ENCODE measurements at regions not wholly inside any gene's neighbourhood (a gene's known extent, or its start where the extent isn't known, plus 50 kb on each side); places are given as distances from the start of the nearest gene placed in this dataset.

DNA sequence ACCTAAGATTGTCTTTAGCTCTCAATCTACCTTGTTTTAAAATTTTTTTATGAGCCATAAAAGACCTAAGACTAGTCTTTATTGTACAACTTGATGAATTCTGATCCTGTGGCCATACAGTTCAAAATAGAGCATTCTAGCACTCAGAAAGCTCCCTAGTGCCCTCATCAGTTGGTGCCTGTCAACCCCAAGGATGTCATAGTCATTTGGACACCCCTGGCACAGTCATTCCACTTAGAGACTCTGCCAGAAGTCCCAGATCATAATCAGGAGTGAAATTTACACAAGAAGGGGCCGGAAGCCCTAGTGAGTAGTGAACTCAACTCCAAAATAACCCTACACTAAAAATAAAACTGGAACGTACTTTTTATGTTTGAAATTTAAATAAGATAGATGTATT, 80.0 kb upstream of the INSIG1 start:
- no peak for DNase-seq

DNA sequence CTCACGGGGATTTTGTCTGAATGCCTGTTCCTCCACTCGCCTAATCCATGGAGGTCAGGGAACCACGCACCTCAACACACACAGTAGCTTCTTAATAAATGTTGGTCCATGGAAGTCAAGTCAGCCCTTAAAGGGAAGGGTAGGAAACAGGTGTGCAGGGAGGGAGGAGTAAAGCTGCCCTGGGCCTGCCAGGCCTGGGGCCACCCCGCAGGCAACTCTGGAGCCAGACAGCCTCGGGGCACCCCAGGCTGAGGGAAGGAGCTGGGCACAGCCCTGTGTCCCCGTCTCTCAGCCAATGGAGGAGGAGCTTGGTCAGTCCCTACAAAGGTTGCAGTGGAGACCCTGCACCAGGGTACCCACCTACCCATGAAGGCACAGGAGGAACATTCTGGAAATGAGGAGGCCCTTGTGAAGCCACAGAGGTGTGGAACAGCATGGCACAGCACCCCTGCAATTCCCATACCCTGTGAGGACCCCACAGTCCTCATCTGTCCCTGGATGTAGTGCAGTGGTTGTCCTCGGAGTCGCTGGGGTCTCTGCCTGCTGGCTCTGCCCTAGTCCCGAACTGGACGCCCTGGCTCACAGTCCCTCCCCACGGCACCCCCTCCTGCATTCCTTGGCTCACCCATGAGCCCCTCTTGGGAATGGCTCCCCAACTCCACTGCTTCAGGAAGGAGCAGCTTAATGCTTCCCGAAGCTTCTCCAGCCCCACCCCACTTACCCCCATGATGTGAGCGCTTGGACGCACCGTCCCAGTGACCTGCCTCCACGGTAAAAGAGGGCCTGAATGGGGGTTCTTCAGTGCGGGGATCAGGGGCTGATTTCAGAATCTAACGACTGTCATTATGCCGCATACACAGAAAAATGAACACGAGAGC, 79.2 kb upstream of the INSIG1 start:
- DNase-seq = no peak

DNA sequence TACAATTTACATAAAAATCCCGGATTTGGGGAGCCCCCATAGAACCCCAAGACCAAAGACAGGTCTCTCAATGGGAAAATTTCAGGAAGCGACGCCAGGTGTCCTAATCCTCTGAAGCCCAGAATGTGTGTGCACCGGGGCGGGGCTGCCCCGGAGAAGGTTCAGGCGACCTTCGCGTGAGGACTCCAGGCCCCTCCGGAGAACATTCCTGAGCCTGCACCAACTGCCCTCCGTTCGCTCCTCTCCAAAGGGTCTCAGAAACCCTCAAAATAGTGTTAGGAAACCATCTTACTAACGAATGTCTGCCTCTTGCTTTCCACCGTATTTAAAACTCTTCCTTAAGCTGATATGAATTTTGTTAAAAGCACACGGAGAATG, 78.5 kb upstream of the INSIG1 start:
- no peak for DNase-seq

DNA sequence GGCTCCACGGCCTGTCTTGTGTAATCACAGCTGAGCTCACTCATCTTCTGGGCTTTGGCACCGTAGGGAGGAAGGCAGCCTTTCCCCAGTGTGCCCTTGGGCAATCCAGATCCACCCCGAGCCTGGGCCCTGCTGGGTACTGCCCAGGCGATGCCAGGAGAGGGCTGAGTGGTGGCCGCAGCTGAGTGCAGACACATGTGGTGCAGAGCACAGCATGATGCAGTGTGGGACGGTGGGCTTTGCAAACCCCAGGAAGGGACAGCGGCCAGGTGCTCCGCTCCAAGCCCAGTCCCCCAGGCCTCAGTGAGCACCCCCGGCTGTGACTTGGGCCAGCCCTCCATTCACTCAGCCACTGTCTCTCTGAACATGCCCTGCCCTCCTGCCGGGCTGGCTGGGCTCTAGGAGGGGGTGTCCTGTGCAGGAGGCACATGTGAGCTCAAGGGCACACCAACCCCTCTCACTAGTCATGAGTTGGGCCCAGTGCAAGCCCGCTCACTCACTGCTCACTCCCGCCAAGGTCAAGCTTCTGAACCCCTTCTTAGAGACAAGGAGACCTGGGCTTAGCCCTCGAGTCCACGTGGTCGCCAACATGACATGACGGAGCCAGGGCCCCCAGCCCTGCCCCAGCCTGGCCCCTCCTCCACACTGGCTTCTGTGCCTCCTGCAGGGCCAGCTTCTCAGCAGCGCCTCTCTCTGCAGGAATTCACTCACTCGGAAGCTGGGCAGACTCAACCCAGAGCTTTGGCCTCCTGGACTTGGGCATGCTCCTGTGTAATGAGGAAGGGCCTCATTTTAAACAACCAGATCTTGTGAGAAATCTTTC, 77.5 kb upstream of the INSIG1 start:
- no peak for DNase-seq

DNA sequence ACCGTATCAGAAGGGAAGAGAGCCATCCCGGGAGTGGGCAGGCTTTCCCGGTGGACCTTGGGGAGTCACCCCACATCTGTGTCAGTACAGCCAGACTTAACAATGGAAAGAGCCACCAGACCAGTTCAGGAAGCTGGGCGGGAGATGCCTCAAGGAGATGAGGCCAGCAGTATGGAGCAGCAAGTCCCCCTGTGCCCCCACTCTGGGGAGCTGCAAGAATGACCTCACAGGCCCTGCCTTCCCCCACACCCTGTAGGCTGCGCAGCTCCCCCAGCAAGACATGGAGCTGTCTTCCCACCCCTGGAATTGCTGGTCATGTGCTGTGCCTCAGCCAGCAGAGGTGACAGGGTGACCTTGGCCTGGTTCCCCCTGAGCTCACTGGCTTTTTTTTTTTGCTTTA, 76.8 kb upstream of the INSIG1 start:
- DNase-seq = no peak

DNA sequence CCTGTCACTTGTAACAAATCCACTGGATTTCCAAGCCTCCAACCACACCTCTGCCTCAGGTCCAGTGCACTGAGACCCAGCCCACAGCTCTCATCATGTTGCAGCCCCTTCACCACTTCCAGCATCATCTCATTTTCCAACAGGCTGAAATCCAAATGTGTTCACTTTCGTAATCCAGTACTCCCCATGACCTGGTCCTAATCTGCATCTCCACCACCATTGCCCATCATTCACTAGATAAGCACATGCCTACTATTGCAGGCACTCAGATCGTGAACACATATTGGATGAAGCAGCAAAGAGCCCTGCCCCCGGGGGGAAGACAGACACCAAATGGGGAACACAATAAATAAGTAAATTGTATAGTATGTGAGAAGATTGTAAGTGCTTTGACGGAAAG, 76.1 kb upstream of the INSIG1 start:
- DNase-seq = no peak

DNA sequence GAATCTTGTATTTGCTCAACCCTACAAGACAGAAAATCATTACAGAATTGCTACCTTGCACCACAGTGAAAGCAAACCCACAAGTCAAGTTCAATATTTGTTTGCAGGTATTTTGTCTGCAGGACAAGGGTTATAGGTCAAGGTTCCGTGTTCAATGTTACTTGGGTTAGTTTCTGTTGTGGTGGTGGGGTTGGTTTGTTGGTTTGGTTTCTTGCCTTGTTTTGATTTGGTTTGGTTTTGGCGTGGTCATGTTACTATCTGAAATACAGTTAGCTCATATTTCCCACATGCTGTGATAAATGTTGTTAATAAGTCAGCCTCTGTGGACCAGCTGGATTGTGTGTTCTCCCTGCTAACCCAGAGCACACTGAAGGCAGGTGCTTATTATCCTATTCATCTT, 75.6 kb upstream of the INSIG1 start:
- DNase-seq = no peak

DNA sequence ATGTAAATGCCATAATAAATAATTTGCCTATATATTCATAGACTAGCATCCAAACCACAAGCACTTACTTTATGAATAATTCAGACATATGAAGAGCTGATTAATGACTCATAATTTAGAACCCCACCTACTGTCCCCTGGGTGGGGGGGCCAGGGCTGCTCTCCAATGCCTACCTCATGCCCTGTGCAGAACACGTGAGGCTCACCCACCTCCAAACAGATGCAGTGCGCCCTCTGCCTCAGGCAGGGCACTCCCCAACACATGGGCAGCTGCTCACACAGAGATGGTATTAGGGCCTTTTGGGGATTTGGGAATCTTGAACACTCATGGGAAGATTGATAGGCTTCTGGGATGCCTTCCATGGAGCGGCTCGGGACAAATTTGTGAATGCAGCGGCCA, 75.1 kb upstream of the INSIG1 start:
- no peak for DNase-seq

DNA sequence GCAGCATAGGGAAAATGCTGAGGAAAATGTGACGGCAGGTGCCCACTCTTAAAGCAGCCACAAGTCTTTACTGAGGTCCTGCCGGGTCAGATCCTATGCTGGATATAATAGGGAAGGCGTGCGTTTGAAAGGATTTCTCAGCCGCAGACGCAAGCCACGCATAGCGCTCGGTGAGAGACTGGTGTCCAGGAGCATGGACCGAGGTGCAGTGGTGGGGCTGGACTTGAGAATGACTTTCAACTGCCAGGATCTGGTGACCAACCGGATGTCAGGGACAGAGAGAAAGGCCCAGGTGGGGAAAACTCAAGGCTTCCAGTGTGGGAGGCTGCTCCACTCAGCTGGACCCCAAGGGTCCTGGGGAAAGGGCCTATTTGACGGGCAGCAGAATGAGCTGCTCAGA, 74.7 kb upstream of the INSIG1 start:
- DNase-seq = no peak

DNA sequence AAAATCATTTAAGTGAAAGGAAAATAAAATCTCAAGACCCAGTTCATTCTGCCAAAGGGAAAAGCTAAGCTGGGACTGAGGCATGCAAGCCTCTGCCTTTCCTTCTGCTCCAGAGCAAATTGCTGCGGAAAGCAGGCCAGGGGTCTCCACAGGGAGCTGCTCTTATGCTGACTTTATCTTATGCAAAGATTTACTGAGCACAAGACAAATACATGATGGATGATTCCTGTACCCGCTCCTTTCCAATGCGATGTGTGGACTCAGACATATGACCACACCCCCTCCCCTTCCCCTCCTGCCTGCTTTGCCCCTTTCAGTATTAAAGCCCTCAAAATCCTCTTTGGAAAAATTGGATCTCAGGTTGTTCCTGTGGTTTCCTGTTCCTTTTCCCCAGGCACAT, 74.2 kb upstream of the INSIG1 start:
- DNase-seq = no peak

DNA sequence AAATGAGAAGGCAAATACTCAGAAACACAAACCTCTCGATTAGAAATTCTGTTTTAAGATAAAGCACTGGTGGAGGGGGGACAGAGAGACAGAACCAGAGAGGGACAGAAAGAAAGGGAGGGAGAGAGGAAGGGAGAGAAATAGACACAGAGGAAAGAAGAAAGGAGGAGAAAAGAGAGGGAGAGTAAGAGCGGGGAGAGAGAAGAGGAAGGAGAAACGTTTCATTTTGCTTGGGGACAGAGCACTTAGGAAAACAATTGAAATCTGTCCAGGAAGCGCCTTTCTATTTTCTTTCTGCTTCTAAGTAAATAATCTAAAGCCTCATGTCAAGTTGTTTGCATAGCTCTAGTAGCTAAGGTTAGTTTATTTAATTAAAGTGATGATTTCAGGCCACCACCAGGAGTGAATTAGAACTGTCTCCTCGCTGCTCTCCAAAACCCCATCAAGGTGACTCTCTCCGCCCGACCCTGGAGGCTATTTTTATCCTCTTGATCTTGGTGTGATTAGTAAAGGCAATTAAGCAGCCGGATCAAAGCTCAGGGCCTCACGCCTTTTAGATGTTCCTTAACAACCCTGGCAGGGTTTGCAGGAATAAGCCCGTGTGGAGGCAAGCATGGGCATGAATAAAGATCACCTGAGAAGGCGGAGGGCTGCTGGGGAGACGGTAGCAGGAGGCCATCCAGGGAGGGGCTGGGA, 73.4 kb upstream of the INSIG1 start:
- DNase-seq = no peak

DNA sequence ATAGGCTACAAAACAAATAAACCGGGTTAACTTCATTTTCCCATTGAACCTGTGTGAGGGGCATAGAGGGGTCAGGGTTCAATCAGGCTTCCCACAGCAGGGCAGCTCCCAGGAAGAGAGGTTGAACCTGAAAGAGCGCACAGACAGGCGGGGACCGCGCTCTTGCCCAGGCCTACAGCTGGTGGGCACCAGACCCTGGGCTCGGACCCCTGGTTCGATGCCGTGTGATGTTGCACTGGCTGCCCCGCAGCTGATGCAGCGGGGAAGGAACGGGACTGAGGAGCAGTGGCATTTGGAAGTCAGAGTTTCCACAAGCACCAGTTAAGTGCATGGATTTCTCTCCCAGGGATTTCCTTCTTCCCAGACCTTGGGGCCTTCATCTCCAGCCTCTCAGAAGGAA, 72.6 kb upstream of the INSIG1 start:
- no peak for DNase-seq

DNA sequence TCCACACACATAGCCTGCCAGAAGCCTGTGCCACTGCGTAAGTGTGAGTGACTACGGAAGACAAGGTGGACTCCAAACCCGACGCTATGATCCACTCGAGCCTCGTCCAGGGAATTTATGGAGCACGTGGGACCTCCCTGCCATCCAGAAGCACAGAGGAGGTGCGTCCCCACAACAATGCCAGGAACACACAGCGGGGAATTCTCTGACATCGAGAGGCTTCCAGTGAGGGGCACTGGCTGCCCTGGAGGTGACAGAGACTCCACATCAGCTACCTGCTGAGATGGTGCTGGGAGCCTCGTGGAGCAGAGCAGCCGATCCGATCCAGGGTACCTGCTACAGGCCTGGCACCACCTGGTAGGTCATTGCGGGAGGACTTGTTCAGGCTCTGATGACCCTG, 72.2 kb upstream of the INSIG1 start:
- no peak for DNase-seq

DNA sequence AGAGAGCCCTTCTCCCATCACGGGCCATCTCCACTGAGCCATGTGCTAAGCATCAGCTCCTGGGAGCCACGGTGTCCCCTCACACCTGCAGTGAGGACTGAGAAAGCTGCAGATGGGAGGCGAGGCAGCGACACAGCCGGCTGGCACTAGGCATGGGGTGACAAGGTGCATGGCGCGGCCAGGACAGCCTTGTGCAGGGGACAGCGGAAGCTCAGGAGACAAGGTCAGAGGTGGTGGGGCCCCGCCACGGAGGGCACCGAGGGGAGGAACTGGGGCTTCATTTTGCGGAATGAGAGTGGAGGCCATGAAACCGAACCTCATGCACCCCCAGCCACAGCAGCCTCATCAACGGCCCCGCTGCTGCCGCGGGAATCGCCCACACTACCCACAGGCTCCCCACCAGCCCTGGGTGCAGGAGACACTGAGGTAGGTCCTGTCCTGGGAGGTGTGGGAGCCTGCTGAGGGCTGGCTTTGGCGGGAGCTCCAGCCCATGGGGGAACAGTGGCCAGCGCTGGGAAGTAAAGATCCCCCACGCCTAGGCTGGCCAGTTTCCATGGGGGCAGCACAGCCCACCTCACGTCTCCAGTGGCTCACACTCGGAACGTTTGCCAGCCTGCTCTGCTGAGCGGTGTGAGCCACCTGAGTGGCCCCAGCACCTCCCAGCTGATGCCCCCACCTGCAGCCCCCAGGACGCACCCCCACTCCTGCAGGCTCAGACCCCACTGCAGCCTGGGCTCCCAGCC, 71.2 kb upstream of the INSIG1 start:
- DNase-seq = no peak

DNA sequence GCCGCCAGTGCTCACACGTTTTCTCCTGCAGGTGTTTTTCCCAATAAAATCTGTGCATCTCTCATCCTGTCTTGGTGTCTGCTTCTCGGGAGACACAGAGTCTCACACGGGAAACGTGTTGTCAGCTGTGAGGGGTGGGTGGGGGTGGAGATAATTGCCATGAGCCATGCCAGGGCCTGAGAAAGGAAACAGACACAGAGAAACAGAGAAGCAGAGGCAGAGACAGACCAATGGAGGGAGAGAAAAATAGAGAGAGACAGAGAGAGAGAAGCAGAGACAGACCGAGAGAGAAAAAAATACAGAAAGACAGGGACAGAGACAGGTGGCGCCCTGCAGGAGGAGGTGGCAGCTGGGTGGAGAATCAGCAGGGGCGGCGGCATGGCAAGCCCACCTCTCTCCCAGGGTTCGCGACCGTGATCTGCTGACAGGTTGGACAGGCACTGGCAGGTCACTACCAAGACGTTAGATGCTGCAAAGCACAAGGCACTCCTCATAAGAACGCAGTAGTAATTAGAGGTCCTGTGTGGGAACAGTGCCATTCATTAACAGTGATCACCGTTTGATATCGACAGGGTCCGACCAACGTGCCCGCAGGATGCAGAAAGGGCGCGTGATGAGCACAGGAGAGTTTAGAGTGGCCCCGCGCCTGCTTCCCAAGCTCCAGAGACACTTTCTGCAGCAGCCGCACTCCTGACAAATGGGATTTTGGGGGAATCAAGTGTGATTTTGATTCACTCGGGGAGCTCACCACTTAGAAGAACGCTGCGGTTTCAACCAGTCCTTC, 70.5 kb upstream of the INSIG1 start:
- no peak for DNase-seq

DNA sequence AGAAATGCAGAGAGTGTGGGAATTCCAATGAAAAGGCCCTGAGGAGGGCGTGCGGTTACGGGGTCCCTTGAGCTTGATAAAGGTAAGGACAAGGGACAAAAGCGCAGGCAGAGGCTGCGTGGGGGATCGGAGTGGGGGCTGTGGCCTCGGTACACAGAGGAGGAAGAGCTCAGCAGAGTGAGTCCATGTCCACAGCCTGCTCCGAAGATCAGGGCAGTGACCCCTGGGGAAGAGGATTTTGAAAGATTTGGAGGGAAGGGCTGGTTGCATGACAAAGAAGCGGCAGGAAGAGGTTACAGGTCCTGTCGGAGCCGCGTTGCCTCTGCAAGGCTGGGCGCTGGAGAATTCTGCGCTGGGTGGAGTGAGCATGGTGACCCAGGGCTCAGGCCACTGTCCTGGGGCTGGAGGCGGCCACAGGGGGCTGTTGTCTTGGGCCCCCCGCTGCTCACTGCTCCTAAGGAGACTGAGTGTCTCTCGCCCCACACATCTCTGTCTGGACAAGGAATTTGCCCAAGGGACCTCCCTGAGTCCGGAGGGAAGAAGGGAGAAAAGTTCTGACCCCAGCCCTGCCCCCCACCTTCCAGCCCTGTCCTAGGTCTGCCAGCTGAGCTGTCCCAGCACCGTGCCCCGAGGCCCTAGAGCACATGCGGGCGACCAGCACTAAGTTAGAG, 69.8 kb upstream of the INSIG1 start:
- no peak for DNase-seq

DNA sequence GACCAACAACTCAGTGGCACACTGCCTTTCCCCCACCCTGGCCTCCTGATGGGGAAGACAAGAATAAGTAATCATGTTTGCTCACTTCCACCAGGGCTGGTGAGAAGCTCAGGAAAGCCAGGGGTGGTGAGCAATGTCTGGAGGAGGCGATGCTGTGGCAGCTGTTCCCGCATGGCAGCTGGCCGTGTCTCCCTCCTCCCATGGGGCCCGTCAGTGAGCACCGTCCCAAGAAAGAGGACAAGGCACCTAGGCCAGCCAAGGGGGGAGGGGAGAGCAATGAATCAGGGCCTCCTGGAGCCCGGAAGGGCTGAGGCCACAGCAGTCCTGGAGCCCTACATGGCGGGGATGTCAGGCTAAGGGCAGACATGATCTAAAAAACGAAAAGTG, 69.2 kb upstream of the INSIG1 start:
- no peak for DNase-seq

DNA sequence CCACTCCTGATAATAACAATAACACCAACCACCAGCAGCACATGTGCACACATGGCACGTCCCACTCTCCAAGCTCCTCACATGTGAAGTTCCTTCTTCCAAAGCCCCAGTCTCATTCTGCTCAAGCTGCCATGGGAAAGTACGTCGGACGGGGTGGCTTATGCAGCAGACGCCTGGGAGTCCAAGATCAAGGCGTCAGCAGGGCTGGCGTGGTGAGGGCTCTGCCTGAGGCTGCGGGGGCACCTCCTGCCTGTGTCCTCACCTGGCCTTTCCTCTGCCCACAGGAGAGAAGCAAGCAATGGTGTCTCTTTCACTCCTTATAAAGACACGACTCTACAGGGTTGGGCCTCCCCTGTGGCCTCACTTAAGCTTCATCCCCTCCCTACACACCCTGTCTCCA, 68.8 kb upstream of the INSIG1 start:
- no peak for DNase-seq

DNA sequence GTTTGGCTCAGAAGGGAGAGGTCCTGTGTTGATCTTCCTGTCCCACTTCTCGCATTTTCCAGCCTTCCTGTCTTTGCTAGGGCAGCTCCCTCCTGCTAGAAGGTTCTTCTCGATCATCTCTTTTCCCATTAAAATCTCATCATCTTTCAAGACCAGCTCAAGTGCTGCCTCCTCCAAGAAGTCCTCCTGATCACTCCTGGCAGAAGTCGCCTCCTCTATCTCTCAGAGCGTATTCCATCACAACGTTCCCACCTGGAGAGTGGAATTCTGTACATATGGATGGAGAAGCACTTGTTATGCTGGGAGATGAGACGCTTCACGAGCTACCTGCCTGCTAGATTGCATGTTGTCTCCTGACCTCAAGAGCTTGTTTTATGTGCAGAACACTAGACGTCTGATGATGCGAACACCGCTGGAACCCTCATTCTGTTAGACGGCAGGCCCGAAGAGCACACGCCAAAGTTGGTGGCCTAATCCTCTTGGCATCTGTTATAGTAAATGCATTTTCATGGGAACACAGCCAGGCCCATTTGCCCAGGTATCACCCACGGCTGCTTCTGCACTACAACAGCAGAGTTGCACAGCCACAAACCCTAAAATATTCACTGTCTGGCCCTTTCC, 68.0 kb upstream of the INSIG1 start:
- DNase-seq = no peak

DNA sequence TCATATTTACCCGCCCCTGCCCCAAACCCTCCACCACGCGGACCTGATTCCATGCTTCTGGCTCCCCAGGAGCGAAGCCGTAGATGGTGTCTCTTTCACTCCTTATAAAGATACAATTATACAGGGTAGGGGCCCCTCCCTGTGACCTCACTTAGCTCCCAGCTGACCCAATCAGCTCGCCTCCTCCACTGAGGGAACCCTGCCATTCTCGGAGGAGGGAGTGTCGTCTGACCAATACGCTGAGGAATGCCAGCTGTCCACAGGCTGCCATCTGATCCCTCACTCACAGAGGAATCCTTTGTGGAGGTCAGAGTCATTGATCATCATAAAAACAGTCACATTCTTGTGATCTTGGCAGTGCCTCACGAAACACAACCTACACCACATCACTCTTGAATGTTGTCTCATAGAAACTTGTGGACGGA, 67.5 kb upstream of the INSIG1 start:
- DNase-seq = no peak

DNA sequence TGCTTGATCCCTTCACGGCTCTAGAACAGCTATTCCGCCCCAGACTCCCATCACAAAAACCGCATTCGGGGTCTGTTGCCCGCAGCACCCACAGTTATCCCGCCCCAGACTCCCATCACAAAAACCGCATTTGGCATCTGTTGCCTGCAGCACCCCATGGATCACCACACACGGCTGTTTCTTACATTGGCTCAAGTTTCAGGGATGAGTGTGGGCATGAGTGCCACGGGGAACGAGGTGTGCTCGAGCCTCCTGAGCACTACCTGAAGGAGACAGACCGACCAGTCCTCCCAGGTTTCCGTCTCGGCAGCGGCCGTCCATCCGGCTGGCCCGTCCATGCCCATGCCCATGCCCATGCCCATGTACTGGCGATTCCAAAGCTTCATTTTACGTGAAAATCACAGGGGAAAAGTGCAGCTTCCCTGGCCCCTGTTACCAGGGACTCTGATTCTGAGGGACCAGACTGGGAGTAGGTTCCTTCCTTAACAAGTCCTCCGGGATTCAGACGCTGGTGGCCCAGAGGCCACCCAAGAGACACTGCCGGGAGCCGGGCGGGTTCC, 66.4 kb upstream of the INSIG1 start:
- DNase-seq = no peak
